HG03060 (cell line): ENCODE measurements at regions not wholly inside any gene's neighbourhood (a gene's known extent, or its start where the extent isn't known, plus 50 kb on each side); places are given as distances from the start of the nearest gene placed in this dataset.

Source experiments
- ATAC-seq: cut with Tn5 transposase; IDR thresholded peaks from one replicate; pipeline ENCODE4 v1.9.1; 2021; ENCODE audit warnings: low read depth, moderate number of reproducible peaks; ENCODE audit not compliant: unreplicated experiment

GRCh38 chr12:34288963-34289345, 266.7 kb downstream of the ALG10 start:
- no peak for ATAC-seq

GRCh38 chr12:34289431-34290380, 267.4 kb downstream of the ALG10 start:
- no peak for ATAC-seq

- no peak for ATAC-seq
Measured at GRCh38 chr12:34290381-34290995, 268.2 kb downstream of the ALG10 start.

DNA sequence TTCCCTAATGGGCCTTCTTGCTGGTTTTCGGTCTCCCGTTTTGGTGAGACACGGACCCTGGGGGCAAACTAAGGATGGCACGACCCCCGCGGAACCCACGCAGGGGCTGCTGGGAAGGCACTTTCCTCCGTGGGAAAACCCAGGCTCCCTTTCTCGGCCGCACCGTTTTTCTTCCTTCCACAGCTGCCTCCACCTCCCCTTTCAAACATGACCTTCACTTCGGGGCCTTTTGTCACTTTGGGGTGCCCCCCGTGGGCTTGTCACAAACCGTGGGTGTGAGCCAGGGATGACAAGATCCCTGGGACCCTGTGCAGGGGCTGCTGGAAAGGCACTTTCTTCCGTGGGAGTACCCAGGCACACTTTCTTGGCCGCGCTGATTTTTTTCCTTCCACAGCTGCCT, 268.7 kb downstream of the ALG10 start:
- no peak for ATAC-seq

- ATAC-seq, result no peak
Measured at GRCh38 chr12:34291426-34291901, 269.2 kb downstream of the ALG10 start.

GRCh38 chr12:34292736-34293625, 270.7 kb downstream of the ALG10 start:
- ATAC-seq, result no peak

DNA sequence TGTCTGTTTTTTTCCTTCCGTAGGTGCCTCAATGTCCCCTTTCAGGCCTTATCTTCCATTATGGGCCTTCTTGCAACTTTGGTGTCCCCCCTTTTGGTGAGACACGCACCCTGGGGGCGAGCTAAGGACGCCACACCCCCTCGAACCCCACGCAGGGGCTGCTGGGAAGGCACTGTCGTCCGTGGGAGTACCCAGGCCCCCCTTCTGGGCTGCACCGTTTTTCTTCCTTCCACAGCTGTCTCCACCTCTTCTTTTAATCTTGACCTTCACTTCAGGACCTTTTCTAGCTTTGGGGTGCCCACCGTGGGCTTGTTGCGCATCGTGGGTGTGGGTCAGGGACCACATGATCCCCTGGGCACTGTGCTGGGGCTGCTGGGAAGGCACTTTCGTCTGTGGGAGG, 271.8 kb downstream of the ALG10 start:
- ATAC-seq, result no peak

DNA sequence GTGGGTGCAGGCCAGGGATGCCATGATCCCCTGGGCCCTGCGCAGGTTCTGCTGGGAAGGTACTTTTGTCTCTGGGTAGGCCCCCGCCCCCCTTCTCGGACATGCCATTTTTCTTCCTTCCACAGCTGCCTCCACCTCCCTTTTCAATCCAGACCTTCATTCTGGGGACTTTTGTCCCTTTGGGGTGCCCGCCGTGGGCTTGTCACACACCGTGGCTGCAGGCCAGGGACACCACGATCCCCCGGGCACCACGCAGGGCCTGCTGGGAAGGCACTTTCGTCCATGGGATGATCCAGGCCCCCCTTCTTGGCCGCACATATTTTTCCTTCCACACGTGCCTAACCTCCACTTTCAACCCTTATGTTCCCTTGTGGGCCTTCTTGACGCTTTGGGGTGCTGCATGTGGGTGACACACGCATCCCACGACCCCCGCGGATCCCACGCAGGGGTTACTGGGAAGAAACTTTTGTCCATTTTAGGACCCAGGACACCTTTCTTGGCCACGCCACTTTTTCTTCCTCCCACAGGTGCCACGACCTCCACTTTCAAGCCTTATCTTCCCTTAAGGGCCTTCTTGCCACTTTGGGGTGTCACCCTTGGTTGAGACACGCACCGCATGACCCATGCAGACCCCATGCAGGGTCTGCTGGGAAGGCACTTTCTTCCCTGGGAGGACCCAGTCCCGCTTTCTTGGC, 272.5 kb downstream of the ALG10 start:
- ATAC-seq, result no peak

DNA sequence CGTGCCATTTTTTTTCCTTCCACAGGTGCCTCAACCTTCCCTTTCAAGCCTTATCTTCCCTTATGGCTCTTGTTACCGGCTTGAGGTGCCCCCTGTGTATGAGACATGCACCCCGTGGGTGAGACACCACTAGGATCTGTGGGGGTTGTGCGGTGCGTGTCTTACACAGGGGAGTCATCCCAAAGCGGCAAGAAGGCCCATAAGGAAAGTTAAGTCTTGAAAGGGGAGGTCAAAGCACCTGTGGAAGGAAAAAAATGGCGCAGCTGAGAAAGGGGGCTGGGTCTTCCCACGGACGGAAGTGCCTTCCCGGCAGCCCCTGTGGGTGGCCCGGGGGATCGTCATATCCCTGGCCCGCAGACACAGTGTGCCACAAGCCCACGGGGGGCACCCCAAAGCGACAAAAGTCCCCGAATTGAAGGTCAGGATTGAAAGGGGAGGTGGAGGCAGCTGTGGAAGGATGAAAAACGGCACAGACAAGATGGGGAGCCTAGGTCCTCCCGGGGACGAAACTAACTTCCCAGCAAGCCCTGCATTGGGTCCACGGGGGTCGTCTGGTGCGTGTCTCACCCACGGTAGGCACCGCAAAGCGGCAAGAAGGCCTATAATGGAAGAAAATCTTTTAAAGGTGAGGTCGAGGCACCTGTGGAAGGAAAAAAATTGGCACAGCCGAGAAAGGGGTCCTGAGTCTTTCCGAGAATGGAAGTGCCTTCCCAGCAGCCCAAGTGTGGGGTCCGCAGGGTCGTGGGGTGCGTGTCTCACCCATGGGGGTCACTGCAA, 273.3 kb downstream of the ALG10 start:
- ATAC-seq, result no peak

GRCh38 chr12:34296143-34297041, 274.1 kb downstream of the ALG10 start:
- ATAC-seq, result no peak

DNA sequence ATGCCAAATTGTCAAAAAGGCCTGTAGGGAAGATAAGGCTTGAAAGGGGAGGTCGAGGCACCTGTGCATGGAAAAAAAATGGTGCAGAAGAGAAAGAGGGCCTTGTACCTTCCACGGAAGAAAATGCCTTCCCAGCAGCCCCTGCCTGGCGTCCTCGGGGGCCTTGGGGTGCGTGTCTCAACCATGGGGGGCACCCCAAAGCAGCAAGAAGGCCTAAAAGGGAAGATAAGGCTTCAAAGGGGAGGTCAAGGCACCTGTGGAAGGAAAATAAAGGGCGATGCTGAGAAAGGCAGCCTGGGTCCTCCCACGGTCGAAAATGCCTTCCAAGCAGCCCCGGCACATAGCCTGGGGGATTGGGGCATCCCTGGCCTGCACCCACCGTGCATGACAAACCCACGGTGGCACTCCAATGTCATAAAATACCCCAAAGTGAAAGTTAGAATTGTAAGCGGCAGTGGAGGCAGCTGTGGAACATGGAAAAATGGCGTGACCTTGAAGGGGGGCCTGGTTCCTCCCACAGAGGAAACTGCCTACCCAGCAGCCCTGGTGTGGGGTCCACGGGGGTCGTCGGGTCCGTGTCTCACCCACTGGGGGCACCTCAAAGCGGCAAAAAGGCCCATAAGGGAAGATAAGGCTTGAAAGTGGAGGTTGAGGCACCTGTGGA, 275.0 kb downstream of the ALG10 start:
- no peak for ATAC-seq

DNA sequence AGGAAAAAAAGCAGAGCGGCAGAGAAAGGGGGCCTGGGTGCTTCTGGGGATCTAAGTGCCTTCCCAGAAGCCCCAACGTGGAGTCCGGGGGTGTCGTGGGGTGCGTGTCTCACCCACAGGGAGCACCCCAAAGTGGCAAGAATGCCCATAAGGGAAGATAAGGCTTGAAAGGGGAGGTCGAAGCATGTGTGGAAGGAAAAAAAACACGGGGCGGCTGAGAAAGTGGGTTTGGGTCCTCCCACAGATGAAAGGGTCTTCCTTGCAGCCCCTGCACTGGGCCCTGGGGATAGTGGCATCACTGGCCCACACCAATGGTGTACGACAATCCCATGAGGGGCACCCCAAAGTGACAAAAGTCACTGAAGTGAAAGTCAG, 275.5 kb downstream of the ALG10 start:
- ATAC-seq, result no peak

GRCh38 chr12:34298176-34298970, 276.1 kb downstream of the ALG10 start:
- no peak for ATAC-seq

DNA sequence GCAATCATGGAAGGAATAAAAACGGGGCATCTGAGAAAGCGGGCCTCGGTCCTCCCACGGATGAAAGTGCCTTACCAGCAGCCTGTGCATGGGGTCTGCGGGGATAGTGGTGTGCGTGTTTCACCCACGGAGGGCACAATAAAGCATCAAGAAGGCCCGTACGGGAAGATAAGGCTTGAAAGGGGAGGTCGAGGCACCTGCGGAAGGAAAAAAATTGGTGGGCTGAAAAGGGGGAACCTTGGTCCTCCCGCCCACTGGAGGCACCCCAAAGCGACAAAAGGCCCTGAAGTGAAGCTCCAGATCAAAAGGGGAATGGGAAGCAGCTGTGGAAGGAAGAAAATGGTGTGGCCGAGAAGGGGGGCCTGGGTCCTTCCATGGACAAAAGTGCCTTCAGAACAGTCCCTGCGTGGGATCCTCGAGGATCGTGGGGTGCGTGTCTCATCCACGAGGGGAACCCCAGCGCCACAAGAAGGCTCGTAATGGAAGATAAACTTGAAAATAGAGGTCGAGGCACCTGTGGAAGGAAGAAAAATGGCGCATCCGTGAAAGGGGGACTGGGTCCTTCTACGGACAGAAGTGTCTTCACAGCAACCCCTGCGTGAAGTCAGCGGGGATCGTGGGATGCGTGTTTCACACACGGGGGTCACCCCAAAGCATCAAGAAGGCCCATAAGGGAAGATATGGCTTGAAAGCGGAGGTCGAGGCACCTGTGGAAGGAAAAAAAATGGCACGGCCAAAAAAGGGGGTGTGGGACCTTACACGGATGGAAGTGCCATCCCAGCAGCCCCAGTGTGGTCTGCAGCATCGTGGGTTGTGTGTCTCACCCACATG, 276.9 kb downstream of the ALG10 start:
- ATAC-seq, result no peak

- ATAC-seq, result no peak
Measured at GRCh38 chr12:34299802-34300193, 277.5 kb downstream of the ALG10 start.
